Kidney (tissue), 13 donors: ENCODE measurements at regions not wholly inside any gene's neighbourhood (a gene's known extent, or its start where the extent isn't known, plus 50 kb on each side); places are given as distances from the start of the nearest gene placed in this dataset.

Source experiments
- DNase-seq, 5 donors: peaks; one replicate each; pipeline ENCODE4 v3.0.0-alpha.2; 2013 to 2020
- FAIRE-seq: peaks from 2 replicates; lab custom pipeline; 2012; peaks lifted over from hg19 to GRCh38; lab: Jason Lieb, UNC
- H3K27ac ChIP-seq, 2 donors: one replicate each; pipeline ENCODE4 v1.7.0; 2013; ENCODE audit warnings: low read depth in 2 of 2, low read length in 2 of 2, inconsistent platforms in 1 of 2
- H3K27me3 ChIP-seq: one replicate; pipeline ENCODE4 v1.7.1; 2013; ENCODE audit warnings: low read length, inconsistent platforms; ENCODE audit not compliant: control insufficient read depth, insufficient read depth
- H3K36me3 ChIP-seq, 3 donors: one replicate each; pipeline versions ENCODE4 v1.7.0 to v1.7.1; 2013; ENCODE audit warnings: low read length in 3 of 3, control low read depth in 1 of 3, inconsistent platforms in 1 of 3; ENCODE audit not compliant: insufficient read depth in 3 of 3, control insufficient read depth in 2 of 3
- H3K4me1 ChIP-seq, 3 donors: one replicate each; pipeline versions ENCODE4 v1.7.0 to v1.7.1; 2013; ENCODE audit warnings: low read length in 3 of 3, inconsistent platforms in 1 of 3, low read depth in 1 of 3; ENCODE audit not compliant: control insufficient read depth in 2 of 3, insufficient read depth in 2 of 3
- H3K4me3 ChIP-seq, 3 donors: one replicate each; pipeline versions ENCODE4 v1.7.0 to v1.8.1; 2013; ENCODE audit warnings: low read length in 3 of 3, control low read depth in 1 of 3, inconsistent platforms in 1 of 3
- H3K9ac ChIP-seq, 3 donors: one replicate each; pipeline versions ENCODE4 v1.7.0 to v1.7.1; 2013; ENCODE audit warnings: low read length in 3 of 3, control low read depth in 1 of 3, inconsistent platforms in 1 of 3
- H3K9me3 ChIP-seq, 3 donors: one replicate each; pipeline versions ENCODE4 v1.7.0 to v1.7.1; 2013; ENCODE audit warnings: low read length in 3 of 3, control low read depth in 1 of 3, inconsistent platforms in 1 of 3; ENCODE audit not compliant: control insufficient read depth in 2 of 3, insufficient read depth in 1 of 3
- CTCF ChIP-seq: IDR thresholded peaks from 3 replicates; pipeline ENCODE4 v1.5.1; 2012; ENCODE audit warnings: mild to moderate bottlenecking, moderate library complexity, borderline replicate concordance; ENCODE audit not compliant: insufficient read depth; ENCODE audit errors: extremely low read depth
- intact Hi-C: fragments of 100-400 bp; cut with DNase I; formaldehyde crosslinking; loops from one replicate; pipeline ENCODE4 v1.11.1; 2022
- donor health status: control.
- donor health status: control.
- donor health status: control.
- donor health status: control.
- donor health status: control.
- donor health status: DM: yes; HTN: yes; CAD: no.
- donor health status: Normal renal cell carcinoma (clear cell type).

- intact Hi-C loops = no loop called here
- Histone ChIP-seq H3K27ac (no peak overlapping the region), H3K4me1 (no peaks in the 10 kb centered on the region), H3K9me3 (no peaks in the 10 kb centered on the region), H3K27me3 (no peaks in the 10 kb centered on the region), H3K4me3 (no peak overlapping the region), H3K36me3 (no peaks in the 10 kb centered on the region), H3K9ac (no peak overlapping the region)
- FAIRE-seq = no peak
- no peak for TF ChIP-seq CTCF
- no peak for DNase-seq
These were observed 164.1 kb upstream of the NSMCE3 start for GRCh38 chr15:29433507-29434248.

- H3K36me3 ChIP-seq = no peaks in the 10 kb centered on the region
- intact Hi-C loops = no loop called here
- H3K9ac ChIP-seq = no peak overlapping the region
- no peaks in the 10 kb centered on the region for H3K9me3 ChIP-seq
- FAIRE-seq (no peak), DNase-seq (no peak)
- H3K4me1 ChIP-seq = no peaks in the 10 kb centered on the region
- no peak for TF ChIP-seq CTCF
- H3K4me3 ChIP-seq = no peak overlapping the region
- H3K27me3 ChIP-seq = no peaks in the 10 kb centered on the region
- H3K27ac ChIP-seq = no peak overlapping the region
These were observed 163.4 kb upstream of the NSMCE3 start for GRCh38 chr15:29433050-29433318.

GRCh38 chr15:29432191-29433049, 162.8 kb upstream of the NSMCE3 start:
- no peak overlapping the region for H3K4me3 ChIP-seq
- no peak overlapping the region for H3K9ac ChIP-seq
- FAIRE-seq = no peak

More at GRCh38 chr15:29432191-29433049, 162.8 kb upstream of the NSMCE3 start:
- Histone ChIP-seq H3K4me1 (no peaks in the 10 kb centered on the region), H3K27me3 (no peaks in the 10 kb centered on the region), H3K9me3 (no peaks in the 10 kb centered on the region), H3K36me3 (no peaks in the 10 kb centered on the region), H3K27ac (no peak overlapping the region)
- intact Hi-C loops = no loop called here
- DNase-seq = no peak
- TF ChIP-seq CTCF = no peak
